A172 (cell line): ENCODE measurements at regions not wholly inside any gene's neighbourhood (a gene's known extent, or its start where the extent isn't known, plus 50 kb on each side); places are given as distances from the start of the nearest gene placed in this dataset.
"Not testable (repeated sequence)": the region's sequence is repeated elsewhere in the genome, so short reads cannot be mapped to it uniquely, and the experiment has no call there.

Experiments
- DNase-seq: peaks from one replicate; pipeline ENCODE4 v3.0.0-alpha.2; 2015; ENCODE audit warnings: low spot score

GRCh38 chr2:48189552-48190228 is 124.8 kb upstream of the FOXN2 start:
- no peak for DNase-seq

GRCh38 chr2:48190230-48190629 is 124.3 kb upstream of the FOXN2 start:
- no peak for DNase-seq

GRCh38 chr2:48194641-48195040 is 119.8 kb upstream of the FOXN2 start:
- no peak for DNase-seq

GRCh38 chr2:48195169-48195568 is 119.3 kb upstream of the FOXN2 start:
- no peak for DNase-seq

GRCh38 chr2:48197618-48198017 is 116.9 kb upstream of the FOXN2 start:
- no peak for DNase-seq

GRCh38 chr2:48198371-48198770 is 116.1 kb upstream of the FOXN2 start:
- no peak for DNase-seq

- no peak for DNase-seq
Observed at GRCh38 chr2:48199070-48199469, 115.4 kb upstream of the FOXN2 start.

GRCh38 chr2:48200620-48201293 is 113.7 kb upstream of the FOXN2 start:
- no peak for DNase-seq

- DNase-seq: not testable (repeated sequence)
Observed at GRCh38 chr2:48201435-48201834, 113.0 kb upstream of the FOXN2 start.

- DNase-seq: no peak
Observed at GRCh38 chr2:48202863-48203642, 111.4 kb upstream of the FOXN2 start.

- DNase-seq: no peak
Observed at GRCh38 chr2:48203668-48204067, 110.8 kb upstream of the FOXN2 start.

GRCh38 chr2:48204750-48205136 is 109.7 kb upstream of the FOXN2 start:
- no peak for DNase-seq

- no peak for DNase-seq
Observed at GRCh38 chr2:48205137-48205798, 109.2 kb upstream of the FOXN2 start.

GRCh38 chr2:48206056-48206656 is 108.3 kb upstream of the FOXN2 start:
- DNase-seq: not testable (repeated sequence)

GRCh38 chr2:48207201-48207641 is 107.3 kb upstream of the FOXN2 start:
- DNase-seq: no peak

GRCh38 chr2:48207851-48208250 is 106.6 kb upstream of the FOXN2 start:
- DNase-seq: no peak

GRCh38 chr2:48209214-48209885 is 105.1 kb upstream of the FOXN2 start:
- DNase-seq: no peak

GRCh38 chr2:48210189-48210588 is 104.3 kb upstream of the FOXN2 start:
- DNase-seq: no peak

GRCh38 chr2:48213646-48214045 is 100.8 kb upstream of the FOXN2 start:
- no peak for DNase-seq

- DNase-seq: no peak
Observed at GRCh38 chr2:48218169-48218568, 96.3 kb upstream of the FOXN2 start.

GRCh38 chr2:48219234-48219554 is 95.3 kb upstream of the FOXN2 start:
- DNase-seq: no peak
